Suppressor macrophage treated with lipopolysaccharide for 1 hour (primary cell): ENCODE measurements at regions not wholly inside any gene's neighbourhood (a gene's known extent, or its start where the extent isn't known, plus 50 kb on each side); places are given as distances from the start of the nearest gene placed in this dataset.

Experiments
- DNase-seq, 3 donors: peaks; one replicate each; pipeline ENCODE4 v3.0.0-alpha.2; 2020 to 2022

DNA sequence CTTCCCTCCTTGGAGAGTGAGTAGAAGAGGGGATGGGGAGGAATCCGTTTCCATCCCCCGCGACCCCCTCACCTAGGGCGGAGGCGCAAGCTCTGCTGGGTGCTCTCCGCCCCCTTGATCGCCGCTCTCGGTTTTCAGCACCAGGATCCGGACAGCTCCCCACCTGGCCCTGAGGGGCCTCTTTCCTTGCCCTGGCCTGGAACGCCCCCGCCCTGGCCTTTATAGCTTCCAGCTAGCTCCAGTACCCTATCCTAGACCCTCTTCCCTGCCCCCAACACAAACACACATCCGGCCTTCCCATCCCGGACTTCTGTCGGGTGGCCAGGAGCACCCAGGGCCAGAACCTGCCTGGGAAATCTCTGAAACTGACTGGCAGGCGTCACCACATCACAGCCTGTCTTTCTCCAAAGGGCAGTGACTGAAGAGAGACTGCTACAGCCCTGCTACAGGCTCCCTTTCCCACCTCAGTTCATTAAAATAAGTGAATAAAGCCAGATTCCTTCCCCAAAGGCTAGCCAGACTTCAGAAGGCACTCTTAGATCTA, 72.3 kb upstream of the LEP start:
- peak in 1 of 3 donors; percentile 38 for DNase-seq

DNA sequence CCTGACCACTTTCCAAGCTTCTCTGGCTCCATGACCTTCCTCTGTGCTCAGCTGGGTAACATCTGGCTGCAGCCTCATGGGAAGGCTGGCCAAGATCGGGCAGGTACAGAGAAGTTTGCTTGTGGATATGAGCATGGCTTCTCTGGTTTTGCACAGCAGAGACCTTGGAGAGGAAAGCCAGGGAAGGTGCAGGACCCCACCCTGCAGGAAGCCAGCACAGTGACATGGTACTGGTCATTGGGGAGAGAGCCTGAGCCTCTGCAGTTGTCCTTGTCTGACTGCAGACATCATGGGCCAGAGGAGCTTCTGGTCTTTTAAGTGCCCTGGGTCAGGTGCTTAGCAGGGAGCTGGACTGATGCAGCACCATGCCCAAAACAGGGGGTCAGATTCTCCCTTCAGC, 70.6 kb upstream of the LEP start:
- no peak for DNase-seq

DNA sequence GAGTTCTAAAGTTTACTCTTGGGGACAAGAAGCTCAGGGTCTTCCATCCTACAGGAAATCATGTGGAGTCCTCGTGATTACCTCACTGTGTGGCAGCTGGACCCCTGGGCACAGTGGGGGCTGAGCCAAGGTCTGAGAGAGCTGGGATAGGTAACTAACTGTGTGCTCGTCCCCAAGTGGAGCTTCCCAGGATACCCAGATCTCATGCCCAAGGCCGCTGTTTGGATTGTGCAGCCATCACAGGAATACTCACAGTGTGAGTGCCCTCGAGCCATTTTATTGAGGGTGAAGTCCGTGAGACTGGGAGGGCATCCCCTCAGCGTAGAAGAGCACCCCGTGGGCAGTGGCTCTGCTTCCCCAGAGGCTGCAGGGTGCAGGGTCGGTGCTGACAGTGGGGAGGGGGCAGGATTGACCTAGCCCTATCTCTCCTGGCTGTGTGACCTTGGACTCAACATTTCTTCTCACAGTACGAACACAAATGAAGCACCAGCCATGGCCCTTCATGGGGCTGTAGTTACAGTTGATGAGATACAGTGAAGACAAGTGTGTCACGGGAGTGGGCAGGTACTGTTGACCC, 69.6 kb upstream of the LEP start:
- DNase-seq: no peak

DNA sequence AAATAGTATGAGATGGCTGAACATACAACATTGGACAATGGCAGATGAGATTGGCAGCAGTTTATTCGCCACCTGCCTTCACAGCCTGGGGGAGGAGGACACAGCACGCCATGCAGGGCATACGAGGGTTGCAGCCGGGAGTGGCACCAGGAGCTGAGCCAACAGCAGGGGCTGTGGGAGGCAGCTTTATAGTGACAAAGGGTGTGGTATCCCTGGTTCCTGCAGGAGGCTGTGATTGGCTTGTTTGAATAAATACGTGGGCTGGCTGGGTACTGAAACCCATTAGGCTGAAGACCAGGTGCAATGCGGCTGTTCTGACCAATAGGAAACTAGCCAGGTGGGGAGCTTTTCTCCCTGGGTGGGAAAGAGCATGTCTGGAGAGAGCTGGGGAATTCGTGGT, 68.9 kb upstream of the LEP start:
- DNase-seq: no peak

DNA sequence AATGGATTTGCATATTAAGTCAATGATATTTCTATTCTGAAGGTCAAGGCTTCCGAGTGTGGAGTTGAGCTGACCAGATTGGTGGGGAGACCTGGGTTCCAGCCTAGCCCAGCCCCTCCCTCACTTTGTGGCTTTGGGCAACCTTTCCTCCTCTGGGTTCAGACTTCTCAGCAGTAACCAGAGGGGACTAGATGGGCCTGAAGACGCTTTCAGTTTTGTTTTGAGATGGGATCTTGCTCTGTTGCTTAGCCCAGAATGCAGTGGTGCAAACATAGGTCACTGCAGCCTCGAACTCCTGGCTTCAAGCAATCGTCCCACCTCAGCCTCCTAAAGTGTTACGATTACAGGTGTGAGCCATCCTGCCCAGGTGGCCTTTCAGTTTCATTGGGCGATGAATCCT, 68.1 kb upstream of the LEP start:
- DNase-seq: no peak

DNA sequence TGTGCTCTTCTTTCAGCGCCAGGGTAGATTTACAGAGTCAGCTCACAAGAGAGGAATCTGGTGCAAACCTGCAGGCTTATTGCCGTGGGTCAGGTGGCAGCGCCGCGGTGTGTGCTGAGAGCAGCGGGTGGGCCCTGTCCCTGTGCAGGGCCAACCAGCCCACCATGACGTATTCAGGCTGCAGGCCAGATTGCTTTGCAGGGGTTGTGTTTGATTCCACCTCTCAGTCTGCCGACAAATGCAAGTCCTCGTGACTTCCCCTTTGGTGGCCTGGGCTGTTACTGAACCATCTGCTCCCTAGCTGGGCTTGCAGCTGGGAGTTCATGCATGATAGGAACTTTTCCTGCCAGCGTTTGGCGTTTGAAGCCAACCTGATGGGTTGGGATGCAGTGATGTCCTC, 66.7 kb upstream of the LEP start:
- peak; percentile 47 to 57 (median 47) for DNase-seq

DNA sequence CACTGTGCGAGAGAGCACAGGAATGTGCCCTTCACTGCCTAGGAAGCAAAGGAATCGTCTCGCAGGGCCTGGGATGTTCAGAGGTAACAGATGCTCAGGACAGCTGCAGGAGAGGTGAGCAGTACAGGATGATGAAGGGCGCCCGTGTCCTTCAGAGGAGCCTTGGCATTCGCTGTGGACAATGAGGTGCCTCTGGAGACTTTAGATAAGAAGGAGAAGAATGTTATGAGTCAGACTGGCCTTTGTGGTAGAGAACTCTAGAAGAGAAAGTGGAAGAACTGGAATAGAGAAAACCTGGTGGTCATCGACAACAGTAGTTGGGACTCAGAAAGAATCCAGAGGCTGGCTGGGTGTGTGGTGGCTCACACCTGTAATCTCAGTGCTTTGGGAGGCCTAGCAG, 64.4 kb upstream of the LEP start:
- DNase-seq: no peak

DNA sequence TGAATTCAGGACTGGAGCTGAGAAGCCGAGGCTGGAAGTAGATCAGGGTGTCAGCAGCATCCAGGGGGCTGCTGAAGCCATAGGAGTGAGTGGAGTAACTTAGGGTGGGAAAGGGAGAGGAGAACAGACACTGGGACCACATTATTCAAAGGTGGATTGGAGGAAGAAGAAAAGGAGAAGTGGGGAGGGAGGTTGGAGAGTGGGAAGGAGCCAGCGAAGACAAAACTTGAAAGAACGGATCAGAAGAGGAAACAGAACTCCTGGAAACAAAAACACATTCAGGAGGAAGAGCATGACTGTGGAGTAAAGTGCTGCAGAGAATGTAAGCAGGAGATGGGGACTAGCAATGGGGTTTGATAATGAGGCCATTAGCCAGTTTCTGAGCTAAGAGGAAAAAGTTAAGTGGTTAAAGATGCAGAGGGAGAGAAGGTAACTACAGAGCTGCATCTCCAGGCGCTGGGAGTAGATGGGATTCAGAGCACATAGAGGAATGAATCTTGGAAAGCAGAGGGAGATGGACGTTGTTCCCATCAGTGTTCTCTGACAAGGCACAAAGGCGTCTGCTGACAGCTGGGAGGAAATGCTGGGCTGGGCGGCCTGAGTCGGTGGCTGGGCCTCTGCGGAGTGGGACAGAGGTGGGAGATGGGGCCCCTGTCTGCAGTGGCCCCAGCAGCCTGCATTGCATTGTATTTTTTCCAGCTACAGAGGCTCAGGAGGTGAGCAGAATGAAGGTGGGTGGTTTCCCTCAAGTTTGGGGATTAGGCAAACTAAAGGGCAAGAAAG, 63.1 kb upstream of the LEP start:
- DNase-seq: no peak

DNA sequence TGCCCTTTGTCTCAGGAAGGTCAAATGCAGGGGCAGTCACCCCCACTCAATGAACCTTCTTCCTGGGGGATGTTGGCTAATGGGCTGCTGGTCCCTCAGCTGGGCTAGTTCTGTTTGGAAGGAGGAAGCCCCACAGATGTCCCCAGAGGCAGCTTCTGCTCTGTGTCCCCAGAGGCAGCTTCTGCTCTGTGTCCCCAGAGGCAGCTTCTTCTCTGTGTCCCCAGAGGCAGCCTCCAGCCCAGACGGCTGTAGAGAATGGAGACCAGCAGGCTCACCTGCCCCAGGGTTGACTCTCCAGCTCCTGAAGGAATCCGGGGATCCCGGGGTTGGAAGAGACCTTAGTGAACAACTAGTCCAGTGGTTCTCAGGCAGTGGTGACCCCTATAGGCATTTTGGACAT, 62.5 kb upstream of the LEP start:
- no peak for DNase-seq

DNA sequence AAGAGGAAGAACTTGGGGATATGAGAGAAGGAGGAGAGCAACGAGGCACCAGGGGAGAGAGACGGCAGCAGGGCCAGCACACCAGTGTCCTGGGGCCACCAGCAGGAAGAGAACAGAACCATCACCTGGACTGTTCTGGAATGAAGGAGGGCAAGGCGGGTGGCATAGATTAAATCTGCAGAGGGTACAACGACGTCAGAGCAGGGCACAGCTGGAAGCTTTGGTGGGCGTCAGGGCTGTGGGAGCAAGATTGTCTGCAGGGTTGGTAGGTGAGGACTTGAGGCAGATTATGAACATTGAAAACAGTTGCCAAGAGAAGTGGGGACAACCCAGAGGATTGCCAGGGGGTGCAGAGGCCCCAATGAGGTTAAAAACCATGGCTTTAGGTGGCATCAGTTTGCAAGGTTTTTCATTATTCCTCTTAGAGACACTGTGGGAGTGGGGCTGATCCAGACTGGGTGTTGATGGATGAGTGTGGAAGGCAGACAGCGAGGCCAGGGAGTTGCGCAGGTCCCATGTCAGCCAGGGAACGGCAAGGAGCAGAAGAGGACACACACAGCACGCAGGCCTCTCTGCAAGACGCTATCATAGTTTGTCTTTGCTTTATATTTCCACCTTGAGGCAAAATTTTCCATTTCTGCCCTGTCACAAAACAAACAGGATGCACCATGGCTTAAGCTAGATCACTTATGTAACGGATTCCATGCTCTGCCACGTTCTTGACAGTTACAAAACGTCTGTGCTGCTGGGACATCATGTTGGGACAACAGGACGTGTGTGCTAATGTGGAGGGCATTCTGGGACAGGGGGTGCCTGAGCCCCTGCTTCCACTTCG, 52.5 kb upstream of the LEP start:
- no peak for DNase-seq

DNA sequence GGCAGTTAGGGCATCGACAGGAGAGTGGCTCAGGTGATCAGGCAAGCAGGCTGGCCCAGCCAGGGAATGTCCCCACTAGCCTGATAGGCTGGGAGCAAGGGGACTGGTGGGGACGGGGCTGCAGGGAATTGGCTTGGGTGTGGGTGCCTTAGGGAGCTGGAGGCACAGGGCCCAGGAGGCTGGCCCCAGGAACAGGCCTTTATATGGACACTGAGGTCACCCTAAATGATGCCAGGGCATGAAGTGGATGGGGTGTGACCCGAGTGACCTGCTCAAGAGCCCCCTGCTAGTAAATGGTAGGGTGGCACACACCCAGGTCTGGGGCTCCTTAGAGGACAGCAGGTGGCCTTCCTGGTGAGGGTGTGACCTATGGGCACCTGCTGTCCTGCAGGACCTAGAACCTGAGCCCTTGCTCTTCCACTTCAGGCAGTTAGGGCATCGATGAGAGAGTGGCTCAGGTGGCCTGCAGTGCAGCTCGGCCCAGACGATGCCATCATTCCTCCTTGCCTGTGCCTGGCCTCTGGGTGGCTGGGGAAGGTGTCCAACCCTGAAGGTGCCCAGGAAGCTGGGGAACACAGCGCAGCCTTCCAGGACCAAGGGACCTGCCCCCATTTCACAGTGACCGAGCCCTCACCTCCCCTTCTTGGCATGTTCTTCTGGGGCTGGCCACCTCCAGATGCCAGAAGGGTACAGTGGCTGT, 51.7 kb upstream of the LEP start:
- DNase-seq: no peak

DNA sequence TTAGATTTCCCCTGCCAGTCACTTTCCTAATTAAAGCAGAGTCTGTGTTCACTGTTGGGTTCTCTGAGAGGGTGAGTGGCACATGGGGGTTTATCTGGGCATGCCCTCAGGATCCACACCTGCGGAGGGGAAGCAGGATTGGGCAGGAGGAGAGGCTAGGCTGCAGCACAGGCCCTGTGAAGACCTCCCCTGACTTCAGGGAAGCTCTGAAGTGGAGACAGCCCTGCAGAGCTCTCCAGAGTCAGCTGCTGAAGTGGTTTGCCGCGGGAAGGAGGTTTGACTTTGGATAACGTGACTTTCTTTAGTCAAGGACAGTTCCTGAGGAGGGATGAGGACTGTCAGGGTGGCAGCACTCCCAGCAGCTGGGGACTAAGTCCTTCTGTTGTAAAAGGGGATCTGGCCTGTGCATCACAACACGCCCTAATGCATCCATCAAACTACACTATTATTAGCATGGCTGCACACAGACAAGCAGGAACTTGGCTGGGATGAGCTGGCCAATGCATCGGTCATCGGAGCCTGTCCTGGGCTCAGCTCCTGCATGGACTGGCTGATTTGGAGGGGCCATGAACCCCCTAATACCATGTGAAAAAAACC, 50.9 kb upstream of the LEP start:
- DNase-seq: no peak

DNA sequence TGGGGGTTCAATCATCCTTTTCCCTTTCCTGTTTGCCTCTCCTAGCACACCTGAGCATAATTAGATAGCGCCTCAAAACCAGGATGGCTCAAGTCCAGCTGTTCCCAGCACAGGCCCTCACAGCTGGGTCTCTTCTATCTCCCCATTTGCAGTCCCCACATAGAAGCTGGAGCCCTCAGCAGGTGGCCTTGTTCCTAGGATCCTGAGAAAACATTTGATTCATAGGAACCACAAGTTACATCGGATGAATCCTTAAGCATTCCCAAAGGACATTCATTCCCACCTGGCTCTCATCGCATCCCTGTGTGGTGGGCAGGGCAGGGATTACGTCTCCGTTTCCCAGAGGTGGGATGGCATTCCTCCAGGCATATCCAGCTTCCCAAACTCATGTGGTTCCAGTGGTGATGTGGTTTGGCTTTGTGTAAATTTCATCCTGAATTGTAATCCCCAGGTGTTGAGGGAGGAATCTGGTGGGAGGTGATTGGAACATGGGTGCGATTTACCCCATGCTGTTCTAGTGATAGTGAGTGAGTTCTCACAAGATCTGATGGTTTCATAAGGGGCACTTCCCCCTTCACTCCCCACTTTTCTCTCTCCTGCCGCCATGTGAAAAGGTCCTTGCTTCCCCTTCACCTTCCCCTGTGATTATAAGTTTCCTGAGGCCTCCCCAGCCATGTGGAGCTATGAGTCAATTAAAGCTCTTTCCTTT, 49.8 kb upstream of the LEP start:
- DNase-seq: no peak
